HG03196 (cell line): ENCODE measurements at regions not wholly inside any gene's neighbourhood (a gene's known extent, or its start where the extent isn't known, plus 50 kb on each side); places are given as distances from the start of the nearest gene placed in this dataset.

ENCODE experiments used
- ATAC-seq: cut with Tn5 transposase; IDR thresholded peaks from one replicate; pipeline ENCODE4 v1.9.1; 2021; ENCODE audit not compliant: unreplicated experiment

GRCh38 chr4:122038896-122039295, 87.0 kb upstream of the TRPC3 start:
- ATAC-seq: no peak

- ATAC-seq: no peak
These were observed 82.8 kb upstream of the TRPC3 start for GRCh38 chr4:122034619-122035018.

GRCh38 chr4:122027203-122027602, 75.3 kb upstream of the TRPC3 start:
- ATAC-seq: no peak

GRCh38 chr4:122017296-122017695, 65.4 kb upstream of the TRPC3 start:
- no peak for ATAC-seq

GRCh38 chr4:122015203-122015602, 63.3 kb upstream of the TRPC3 start:
- no peak for ATAC-seq

GRCh38 chr4:122012735-122013134, 60.9 kb upstream of the TRPC3 start:
- no peak for ATAC-seq

- no peak for ATAC-seq
These were observed 58.8 kb upstream of the TRPC3 start for GRCh38 chr4:122010610-122011009.

GRCh38 chr4:122009524-122009923, 57.7 kb upstream of the TRPC3 start:
- no peak for ATAC-seq

- ATAC-seq: no peak
These were observed 55.2 kb upstream of the TRPC3 start for GRCh38 chr4:122007016-122007415.

GRCh38 chr4:122005064-122005755, 53.4 kb upstream of the TRPC3 start:
- ATAC-seq: no peak

- peak; percentile 67 for ATAC-seq
These were observed 51.5 kb upstream of the TRPC3 start for GRCh38 chr4:122003335-122003734.
